OCI-LY1 (cell line): ENCODE measurements at regions not wholly inside any gene's neighbourhood (a gene's known extent, or its start where the extent isn't known, plus 50 kb on each side); places are given as distances from the start of the nearest gene placed in this dataset.

Experiments
- CTCF ChIP-seq: fragments of 200-600 bp; sonication (generic), shearing (Covaris generic); IDR thresholded peaks from 2 replicates; pipeline ENCODE4 v1.5.1; 2017; ENCODE audit warnings: mild to moderate bottlenecking, antibody characterized with exemption, low read length, moderate library complexity, mixed read lengths
- EZH2 ChIP-seq: fragments of 200-600 bp; sonication (generic), shearing (Covaris generic); IDR thresholded peaks from 2 replicates; pipeline ENCODE4 v1.8.0; 2017; ENCODE audit warnings: borderline replicate concordance, mixed run types, mild to moderate bottlenecking, antibody characterized with exemption, low read length, moderate library complexity, mixed read lengths

GRCh38 chr3:160088492-160089137 is 100.0 kb downstream of the IL12A start:
- TF ChIP-seq CTCF (no peak), EZH2 (no peak)
